8988T (cell line): ENCODE measurements at regions not wholly inside any gene's neighbourhood (a gene's known extent, or its start where the extent isn't known, plus 50 kb on each side); places are given as distances from the start of the nearest gene placed in this dataset.
"Not testable (repeated sequence)": the region's sequence is repeated elsewhere in the genome, so short reads cannot be mapped to it uniquely, and the experiment has no call there.

Experiments
- DNase-seq: peaks from one replicate; pipeline ENCODE4 v3.0.0; 2011

GRCh38 chr18:47399475-47399874, 148.0 kb upstream of the SKOR2 start:
- DNase-seq, result no peak

DNA sequence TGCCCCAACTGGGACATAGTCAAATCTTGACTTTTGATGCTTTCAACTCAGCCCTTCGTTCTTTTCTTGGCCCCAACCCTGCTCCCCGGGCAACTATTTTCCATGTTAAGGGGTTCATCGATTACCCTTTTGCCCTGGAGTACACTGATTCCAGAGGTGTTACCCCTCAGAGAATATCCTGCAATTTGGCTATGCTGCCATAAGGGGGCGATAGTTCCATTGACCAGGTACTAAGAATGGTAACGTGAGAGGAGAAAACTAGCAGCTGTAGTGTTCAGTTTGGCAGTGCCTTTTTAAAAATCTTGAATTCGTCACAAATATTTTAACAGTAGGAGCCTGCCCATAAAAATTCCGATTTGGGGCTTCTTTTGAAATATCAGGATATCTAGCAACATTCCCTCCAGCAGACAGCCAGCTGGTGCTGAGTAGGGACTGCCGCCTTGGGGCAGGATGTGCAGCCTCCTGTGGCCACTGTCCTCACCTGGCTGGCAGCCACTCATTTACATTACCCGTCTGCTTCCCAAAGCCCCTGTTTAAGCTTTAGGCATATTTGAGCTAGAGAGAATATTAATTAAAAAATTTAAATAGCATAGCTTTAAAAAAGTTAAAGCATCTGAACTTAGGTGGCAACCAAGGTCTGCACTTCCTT, 146.3 kb upstream of the SKOR2 start:
- DNase-seq, result no peak

GRCh38 chr18:47391665-47392064, 140.2 kb upstream of the SKOR2 start:
- no peak for DNase-seq

- no peak for DNase-seq
Measured at GRCh38 chr18:47390410-47391024, 139.1 kb upstream of the SKOR2 start.

GRCh38 chr18:47389210-47389609, 137.8 kb upstream of the SKOR2 start:
- DNase-seq, result no peak

DNA sequence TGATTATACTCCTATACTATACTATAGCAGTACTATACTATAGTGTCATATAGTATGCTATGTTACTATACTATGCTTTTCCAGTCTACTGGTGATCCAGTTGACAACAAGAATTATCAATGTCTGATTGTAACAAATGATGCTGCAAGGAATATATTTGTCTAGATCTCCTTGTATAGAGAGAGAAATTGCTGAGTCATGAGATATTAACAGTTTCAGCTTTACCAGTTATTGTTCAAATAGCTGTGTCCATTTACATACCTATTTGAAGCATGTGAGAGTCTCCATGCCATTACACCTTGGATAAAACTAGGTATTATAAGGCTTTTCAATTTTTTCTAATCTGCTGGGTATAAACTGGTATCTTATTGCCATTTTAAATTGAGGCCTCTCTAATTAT, 136.4 kb upstream of the SKOR2 start:
- no peak for DNase-seq

DNA sequence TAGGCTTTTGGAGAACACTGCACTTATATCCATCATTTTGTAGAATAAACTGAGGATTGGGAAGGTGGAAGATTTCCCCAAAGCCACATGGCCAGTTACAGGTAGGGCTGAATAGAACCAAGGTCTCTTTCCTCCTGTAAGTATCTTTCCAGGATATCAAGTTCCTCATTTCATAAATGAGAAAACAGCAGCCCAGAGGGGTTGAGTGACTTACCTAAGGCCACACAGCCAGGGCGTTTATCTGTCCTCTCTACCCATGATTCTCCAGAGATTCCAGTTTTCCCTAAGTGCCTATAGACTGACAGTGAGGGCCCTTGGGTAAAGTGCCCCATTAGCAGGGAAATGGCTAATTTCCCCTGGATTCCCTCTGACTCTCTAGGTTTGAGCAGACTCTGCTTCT, 132.3 kb upstream of the SKOR2 start:
- DNase-seq, result no peak

DNA sequence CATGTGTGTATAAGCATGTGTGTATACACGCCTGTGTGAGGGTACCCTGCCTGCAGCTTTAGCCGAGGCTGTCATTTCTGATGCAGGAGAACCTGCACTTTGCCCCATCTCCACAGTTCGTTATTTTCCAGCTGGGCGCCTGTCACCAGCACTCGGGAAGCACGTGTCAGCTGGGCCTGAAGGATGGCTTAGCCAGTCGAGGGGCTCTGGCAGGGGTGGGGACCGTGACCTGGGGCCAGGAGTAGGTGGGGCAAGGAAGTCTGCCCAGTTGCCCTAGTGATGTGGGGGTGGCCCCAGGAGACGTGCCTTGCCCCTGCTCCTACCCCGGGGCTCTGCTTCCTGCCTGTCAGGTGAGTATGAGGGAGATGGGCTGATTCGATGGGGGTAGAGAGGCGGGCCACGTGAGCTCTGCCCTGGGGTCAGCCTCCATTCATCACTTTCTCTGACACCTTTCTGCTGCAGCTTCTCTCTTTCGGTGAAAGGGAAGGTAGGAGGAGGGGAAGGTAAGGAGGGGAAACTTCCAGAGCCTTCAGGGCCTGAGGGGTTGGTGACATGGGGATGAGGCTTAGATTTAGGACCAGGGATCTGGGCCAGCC, 130.6 kb upstream of the SKOR2 start:
- DNase-seq, result no peak

DNA sequence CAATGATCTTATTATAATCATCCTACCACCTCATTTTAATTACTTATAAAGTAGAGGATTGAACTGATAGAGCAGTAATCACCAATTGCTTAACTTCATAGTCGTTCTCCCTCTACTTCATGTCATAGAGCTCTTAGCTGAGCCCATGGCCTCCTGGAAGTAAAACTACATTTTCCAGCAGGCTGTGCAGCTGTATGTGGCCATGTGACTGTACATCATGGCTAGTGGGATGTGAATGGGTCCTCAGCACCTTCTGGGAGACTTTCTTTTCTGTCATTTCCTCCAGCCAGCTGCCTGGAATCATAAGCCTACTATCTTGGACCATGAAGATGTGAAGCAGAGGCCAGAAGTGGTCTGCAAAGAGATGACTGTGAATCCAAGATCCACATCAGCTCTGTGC, 128.7 kb upstream of the SKOR2 start:
- no peak for DNase-seq

DNA sequence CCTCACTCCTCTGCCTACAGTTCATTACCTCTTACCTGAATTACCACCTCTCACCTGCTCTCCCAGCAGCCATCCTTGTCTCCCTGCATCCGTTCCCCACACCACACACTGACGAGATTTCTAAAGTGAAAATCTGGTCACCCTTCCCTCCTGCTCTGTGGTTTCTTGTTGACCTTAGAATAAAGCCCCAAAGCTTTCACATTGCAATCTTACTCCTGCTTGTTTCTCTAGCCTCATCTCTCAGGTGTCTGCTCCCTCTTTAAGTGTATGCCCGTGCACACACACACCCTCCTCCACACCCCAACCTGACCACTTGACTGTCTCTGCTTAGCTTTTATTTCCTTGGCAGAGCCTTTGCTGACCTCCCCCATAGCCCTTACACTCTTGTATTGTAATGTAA, 122.0 kb upstream of the SKOR2 start:
- DNase-seq, result no peak

GRCh38 chr18:47370052-47370451, 118.6 kb upstream of the SKOR2 start:
- no peak for DNase-seq

DNA sequence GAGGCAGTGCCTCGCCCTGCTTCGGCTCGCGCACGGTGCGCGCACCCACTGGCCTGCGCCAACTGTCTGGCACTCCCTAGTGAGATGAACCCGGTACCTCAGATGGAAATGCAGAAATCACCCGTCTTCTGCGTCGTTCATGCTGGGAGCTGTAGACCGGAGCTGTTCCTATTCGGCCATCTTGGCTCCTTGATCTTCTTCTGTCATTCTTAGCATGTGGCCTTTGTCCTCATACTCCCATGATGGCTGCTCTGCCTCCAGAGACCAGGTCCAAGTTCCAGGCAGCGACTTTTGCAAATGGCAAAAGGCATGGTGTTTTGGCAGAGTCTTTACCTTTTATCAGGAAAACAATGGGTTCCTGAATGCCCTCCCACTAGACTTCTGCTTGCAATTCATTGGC, 102.6 kb upstream of the SKOR2 start:
- DNase-seq, result not testable (repeated sequence)

GRCh38 chr18:47346016-47346415, 94.6 kb upstream of the SKOR2 start:
- no peak for DNase-seq

DNA sequence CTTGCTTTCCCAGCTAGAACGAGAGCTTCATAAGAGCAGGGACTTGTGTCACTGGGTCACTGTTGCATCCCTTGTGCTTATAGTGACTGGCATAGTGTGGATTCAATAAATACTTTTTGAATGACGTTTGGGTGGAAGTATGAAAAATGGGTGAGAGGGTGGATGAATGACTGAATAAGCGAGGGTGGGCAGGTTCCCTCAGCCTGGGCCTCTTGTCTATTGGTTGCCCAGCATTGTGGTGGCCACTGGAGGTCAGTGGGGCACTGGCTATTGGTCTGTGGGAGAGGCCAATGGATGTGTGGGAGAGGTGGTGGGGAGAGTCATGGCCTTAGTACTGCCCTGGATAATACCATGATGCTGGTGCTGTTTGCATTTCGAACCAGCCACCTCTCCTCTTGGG, 93.8 kb upstream of the SKOR2 start:
- DNase-seq, result no peak

GRCh38 chr18:47343291-47343690, 91.8 kb upstream of the SKOR2 start:
- no peak for DNase-seq

- no peak for DNase-seq
Measured at GRCh38 chr18:47342566-47342965, 91.1 kb upstream of the SKOR2 start.

- no peak for DNase-seq
Measured at GRCh38 chr18:47341678-47342077, 90.2 kb upstream of the SKOR2 start.

- DNase-seq, result no peak
Measured at GRCh38 chr18:47334966-47335365, 83.5 kb upstream of the SKOR2 start.

DNA sequence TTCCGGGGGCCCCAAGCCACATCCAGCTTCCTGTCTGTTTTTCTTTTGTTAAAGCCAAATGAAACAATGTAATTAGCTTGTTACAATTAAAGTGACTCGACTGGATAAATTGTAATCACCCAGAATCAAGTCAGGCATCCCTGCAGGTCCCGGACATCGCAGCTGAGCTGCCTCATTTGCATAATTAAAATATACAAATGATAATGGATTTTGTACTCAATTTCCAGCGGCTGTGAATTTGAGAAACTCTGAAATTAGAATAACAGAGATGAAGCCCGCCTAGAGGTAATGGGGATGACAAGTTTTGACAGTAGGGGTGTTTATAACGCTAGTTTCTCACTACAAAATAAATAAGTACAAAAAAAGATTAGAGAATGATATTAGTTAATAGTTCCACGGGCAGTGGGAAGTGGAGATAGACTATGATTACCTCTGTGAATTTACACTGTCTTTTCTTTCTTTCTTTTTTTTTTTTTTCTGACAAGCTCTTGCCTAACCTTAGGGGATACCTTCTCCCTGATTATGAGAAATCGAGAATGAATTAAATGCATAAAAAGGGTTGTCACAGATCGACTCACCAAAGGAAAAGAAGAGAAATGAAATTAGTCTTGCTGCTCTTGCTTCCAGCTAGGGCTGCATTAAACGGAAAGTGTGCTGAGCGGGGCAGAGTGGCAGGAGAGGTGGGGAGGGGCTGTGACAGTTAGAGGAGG, 82.6 kb upstream of the SKOR2 start:
- no peak for DNase-seq

- no peak for DNase-seq
Measured at GRCh38 chr18:47331641-47332040, 80.2 kb upstream of the SKOR2 start.

GRCh38 chr18:47331026-47331425, 79.6 kb upstream of the SKOR2 start:
- no peak for DNase-seq

- DNase-seq, result peak; percentile 26
Measured at GRCh38 chr18:47323158-47323557, 71.7 kb upstream of the SKOR2 start.

GRCh38 chr18:47321815-47322214, 70.4 kb upstream of the SKOR2 start:
- no peak for DNase-seq
